DMS79 (cell line): ENCODE measurements at regions not wholly inside any gene's neighbourhood (a gene's known extent, or its start where the extent isn't known, plus 50 kb on each side); places are given as distances from the start of the nearest gene placed in this dataset.

ENCODE experiments used
- DNase-seq: peaks from one replicate; lab custom pipeline; 2025; lab: John Stamatoyannopoulos, UW

- DNase-seq: no peak
Measured at GRCh38 chr13:31049083-31049482, 112.6 kb downstream of the HSPH1 start.

GRCh38 chr13:31048521-31048920 is 113.2 kb downstream of the HSPH1 start:
- DNase-seq: no peak

GRCh38 chr13:31046711-31047279 is 114.3 kb downstream of the TEX26 start:
- peak; percentile 89 for DNase-seq

GRCh38 chr13:31045286-31046081 is 113.0 kb downstream of the TEX26 start:
- DNase-seq: no peak

- DNase-seq: peak; percentile 65
Measured at GRCh38 chr13:31044364-31045285, 112.2 kb downstream of the TEX26 start.

GRCh38 chr13:31043957-31044356 is 111.5 kb downstream of the TEX26 start:
- DNase-seq: no peak

GRCh38 chr13:31042481-31043165 is 110.2 kb downstream of the TEX26 start:
- no peak for DNase-seq

GRCh38 chr13:31042049-31042448 is 109.6 kb downstream of the TEX26 start:
- DNase-seq: no peak

- DNase-seq: peak; percentile 30
Measured at GRCh38 chr13:31038834-31039552, 106.5 kb downstream of the TEX26 start.

- DNase-seq: no peak
Measured at GRCh38 chr13:31037874-31038500, 105.5 kb downstream of the TEX26 start.

GRCh38 chr13:31036731-31037695 is 104.6 kb downstream of the TEX26 start:
- no peak for DNase-seq

- no peak for DNase-seq
Measured at GRCh38 chr13:31035185-31035965, 102.9 kb downstream of the TEX26 start.

- DNase-seq: no peak
Measured at GRCh38 chr13:31032528-31033113, 100.2 kb downstream of the TEX26 start.

GRCh38 chr13:31031482-31031881 is 99.0 kb downstream of the TEX26 start:
- DNase-seq: no peak

- no peak for DNase-seq
Measured at GRCh38 chr13:31029102-31029501, 96.6 kb downstream of the TEX26 start.

GRCh38 chr13:31027136-31027535 is 94.7 kb downstream of the TEX26 start:
- no peak for DNase-seq
